SU-DHL-6 (cell line): ENCODE measurements at regions not wholly inside any gene's neighbourhood (a gene's known extent, or its start where the extent isn't known, plus 50 kb on each side); places are given as distances from the start of the nearest gene placed in this dataset.
"Not testable (repeated sequence)": the region's sequence is repeated elsewhere in the genome, so short reads cannot be mapped to it uniquely, and the experiment has no call there.

Experiments
- H2AFZ ChIP-seq: fragments of 200-600 bp; sonication (generic); 2 replicates; pipeline ENCODE4 v1.6.1; 2014; ENCODE audit warnings: low read depth, mild to moderate bottlenecking, moderate library complexity, mixed read lengths, antibody characterized with exemption, low read length; ENCODE audit not compliant: severe bottlenecking
- H3F3A ChIP-seq: fragments of 200-600 bp; shearing (Covaris generic); 2 replicates; pipeline ENCODE4 v1.6.0; 2016; ENCODE audit warnings: antibody characterized with exemption, mild to moderate bottlenecking; ENCODE audit not compliant: insufficient read depth
- H3K27ac ChIP-seq: fragments of 200-600 bp; sonication (generic); 2 replicates; pipeline ENCODE4 v1.5.1; 2016; ENCODE audit warnings: low read depth, mild to moderate bottlenecking, low read length, moderate library complexity, mixed read lengths
- H3K27me3 ChIP-seq: fragments of 200-600 bp; sonication (generic), shearing (Covaris generic); 2 replicates; pipeline ENCODE4 v1.6.0; 2014; ENCODE audit warnings: mild to moderate bottlenecking, low read length
- H3K36me3 ChIP-seq: fragments of 200-600 bp; sonication (generic); 2 replicates; pipeline ENCODE4 v1.6.1; 2014; ENCODE audit warnings: mild to moderate bottlenecking, low read length, mixed read lengths
- H3K4me2 ChIP-seq: fragments of 300-600, 200-600 bp; shearing (Covaris generic), sonication (generic); 2 replicates; pipeline ENCODE4 v1.6.0; 2014; ENCODE audit warnings: low read length, low read depth, mild to moderate bottlenecking; ENCODE audit not compliant: poor library complexity, severe bottlenecking
- H3K4me3 ChIP-seq: fragments of 200-600 bp; sonication (generic); 2 replicates; pipeline ENCODE4 v1.5.1; 2014; ENCODE audit warnings: antibody characterized with exemption, low read length, mild to moderate bottlenecking, mixed read lengths; ENCODE audit not compliant: insufficient read depth, poor library complexity, severe bottlenecking
- H3K79me2 ChIP-seq: fragments of 200-600 bp; sonication (generic); 2 replicates; pipeline ENCODE4 v1.6.1; 2014; ENCODE audit warnings: mild to moderate bottlenecking, low read length, moderate library complexity; ENCODE audit not compliant: insufficient read depth
- H3K9ac ChIP-seq: fragments of 200-600 bp; sonication (generic); 2 replicates; pipeline ENCODE4 v1.7.0; 2014; ENCODE audit warnings: mild to moderate bottlenecking, low read length
- H3K9me2 ChIP-seq: fragments of 200-600 bp; sonication (generic); replicated peaks from 2 replicates; pipeline ENCODE4 v1.6.1; 2014; ENCODE audit warnings: low read length; ENCODE audit not compliant: insufficient read depth
- H3K9me3 ChIP-seq: fragments of 200-600 bp; sonication (generic); 2 replicates; pipeline ENCODE4 v1.6.1; 2014; ENCODE audit warnings: low read length, mixed read lengths; ENCODE audit not compliant: insufficient read depth
- H4K20me1 ChIP-seq: fragments of 200-600 bp; sonication (generic); 2 replicates; pipeline ENCODE4 v1.6.1; 2014; ENCODE audit warnings: low read depth, mild to moderate bottlenecking, antibody characterized with exemption, low read length, moderate library complexity, mixed read lengths

- H3K9me3 ChIP-seq, H3K27me3 ChIP-seq, H4K20me1 ChIP-seq, H3K9me2 ChIP-seq, H3K9ac ChIP-seq, H3K4me3 ChIP-seq, H3K27ac ChIP-seq, H3K4me2 ChIP-seq, H3K79me2 ChIP-seq, H3F3A ChIP-seq, H2AFZ ChIP-seq, H3K36me3 ChIP-seq: not testable (repeated sequence)
Observed at GRCh38 chr5:21480054-21480453, 1373.1 kb downstream of the CDH12 start.

- H3K9me2 ChIP-seq, H2AFZ ChIP-seq, H3K9me3 ChIP-seq, H3K9ac ChIP-seq, H3K27ac ChIP-seq, H3K36me3 ChIP-seq, H3K79me2 ChIP-seq, H4K20me1 ChIP-seq, H3K4me2 ChIP-seq, H3F3A ChIP-seq, H3K4me3 ChIP-seq, H3K27me3 ChIP-seq: not testable (repeated sequence)
Observed at GRCh38 chr5:21473981-21474380, 1379.2 kb downstream of the CDH12 start.

GRCh38 chr5:21473436-21473835 is 1379.7 kb downstream of the CDH12 start:
- not testable (repeated sequence) for H3K9ac ChIP-seq, H3K27ac ChIP-seq, H3F3A ChIP-seq, H3K36me3 ChIP-seq, H2AFZ ChIP-seq, H3K27me3 ChIP-seq, H3K9me3 ChIP-seq, H3K4me2 ChIP-seq, H3K79me2 ChIP-seq, H3K9me2 ChIP-seq, H3K4me3 ChIP-seq, H4K20me1 ChIP-seq

- not testable (repeated sequence) for H3K4me2 ChIP-seq, H3K27ac ChIP-seq, H3K4me3 ChIP-seq, H3K9me3 ChIP-seq, H3K27me3 ChIP-seq, H3K9me2 ChIP-seq, H3K79me2 ChIP-seq, H2AFZ ChIP-seq, H3K9ac ChIP-seq, H3F3A ChIP-seq, H3K36me3 ChIP-seq, H4K20me1 ChIP-seq
Observed at GRCh38 chr5:21471691-21472090, 1381.5 kb downstream of the CDH12 start.

- not testable (repeated sequence) for H3K27ac ChIP-seq, H3K79me2 ChIP-seq, H3K4me3 ChIP-seq, H3K4me2 ChIP-seq, H3K36me3 ChIP-seq, H3F3A ChIP-seq, H3K27me3 ChIP-seq, H4K20me1 ChIP-seq, H2AFZ ChIP-seq, H3K9me2 ChIP-seq, H3K9ac ChIP-seq, H3K9me3 ChIP-seq
Observed at GRCh38 chr5:21469523-21470101, 1383.5 kb downstream of the CDH12 start.

GRCh38 chr5:21467544-21467943 is 1385.6 kb downstream of the CDH12 start:
- not testable (repeated sequence) for H3K9me2 ChIP-seq, H2AFZ ChIP-seq

GRCh38 chr5:21459744-21460073 is 1393.4 kb downstream of the CDH12 start:
- H3K79me2 ChIP-seq, H3K9me2 ChIP-seq, H3K27ac ChIP-seq, H3K36me3 ChIP-seq, H3K27me3 ChIP-seq, H3K9me3 ChIP-seq, H3F3A ChIP-seq, H4K20me1 ChIP-seq: not testable (repeated sequence)
- peak overlapping the region; percentile 81 for H3K4me3 ChIP-seq
- H3K4me2 ChIP-seq: peak overlapping the region; percentile 58
- H2AFZ ChIP-seq: peak overlapping the region; percentile 68
- H3K9ac ChIP-seq: peak overlapping the region; percentile 64

More at GRCh38 chr5:21467544-21467943, 1385.6 kb downstream of the CDH12 start:
- H3K27ac ChIP-seq, H3K79me2 ChIP-seq, H3K9ac ChIP-seq, H4K20me1 ChIP-seq, H3K36me3 ChIP-seq, H3K9me3 ChIP-seq, H3K4me2 ChIP-seq, H3K4me3 ChIP-seq, H3F3A ChIP-seq, H3K27me3 ChIP-seq: not testable (repeated sequence)
